ENCODE measurements at regions not wholly inside any gene's neighbourhood (a gene's known extent, or its start where the extent isn't known, plus 50 kb on each side); places are given as distances from the start of the nearest gene placed in this dataset.

DNA sequence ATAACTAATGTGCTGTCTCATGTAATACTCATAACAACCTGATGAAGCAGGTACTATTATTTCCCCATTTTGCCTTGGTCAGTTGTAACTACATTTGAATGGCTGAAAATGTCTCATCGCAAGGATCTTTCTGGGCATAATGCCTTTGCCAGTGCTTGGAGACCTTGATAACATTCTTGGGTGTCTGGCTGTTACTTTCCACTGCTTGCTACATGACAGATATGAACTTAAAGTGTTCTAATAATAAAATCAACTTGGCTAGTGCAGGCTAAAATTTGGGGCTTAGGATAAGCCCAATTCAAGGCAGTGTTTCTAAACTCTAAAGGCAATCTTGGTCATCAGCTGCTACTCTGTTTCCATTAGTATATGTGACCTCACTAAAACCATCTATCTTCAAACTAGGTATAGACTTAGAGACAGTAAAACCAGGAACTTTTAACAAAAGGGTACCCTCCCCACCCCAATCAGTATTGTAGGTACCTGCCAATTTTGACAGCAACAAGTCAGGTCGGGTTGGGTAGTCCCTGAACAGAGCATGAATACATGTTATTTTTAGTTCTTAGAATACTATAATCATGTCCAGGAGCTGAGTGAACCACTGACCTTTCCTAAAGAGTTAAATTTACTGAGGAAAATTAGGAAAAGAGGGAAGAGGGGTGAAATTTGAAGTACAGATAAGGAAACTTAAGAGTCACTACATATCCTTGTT lies 68.2 kb upstream of the AHR start:
- Histone ChIP-seq H2AFZ (no peak overlapping the region), H3K4me2 (ENCODE audit: unreplicated experiment) (no peak overlapping the region), H4K20me1 (ENCODE audit: insufficient read depth) (no peaks in the 10 kb centered on the region), H3K9ac (no peak overlapping the region), H3K36me3 (ENCODE audit: low read depth) (no peaks in the 10 kb centered on the region), H3K9me3 (ENCODE audit: low read depth) (no peaks in the 10 kb centered on the region), H3K4me3 (no peak overlapping the region), H3K79me2 (ENCODE audit: insufficient read depth) (no peaks in the 10 kb centered on the region), H3F3A (ENCODE audit: insufficient read depth) (peaks cover 7% of the 10 kb centered on the region), H3K9me2 (ENCODE audit: insufficient read depth) (no peaks in the 10 kb centered on the region), H3K4me1 (ENCODE audit: insufficient read depth) (peaks cover 17% of the 10 kb centered on the region), H3K27ac (no peak overlapping the region), H3K27me3 (replicated peaks; ENCODE audit: insufficient read depth) (no peaks in the 10 kb centered on the region)
- WGBS, 2 experiments (ENCODE audit: low coverage in 1 of 2, low lambda C conversion rate in 2 of 2, missing lambda C conversion rate in 2 of 2): 80 to 81% methylated on average over 2 of the region's 2 CpGs
- no peak for DNase-seq
- in situ Hi-C loops (cut with MboI): no loop called here
- no peak for TF ChIP-seq EZH2 (IDR thresholded peaks at IDR 0.05; ENCODE audit: insufficient read depth, poor library complexity, severe bottlenecking)
- no peak for TF ChIP-seq EZH2phosphoT487 (IDR thresholded peaks at IDR 0.05; ENCODE audit: insufficient read depth, low read depth)

DNA sequence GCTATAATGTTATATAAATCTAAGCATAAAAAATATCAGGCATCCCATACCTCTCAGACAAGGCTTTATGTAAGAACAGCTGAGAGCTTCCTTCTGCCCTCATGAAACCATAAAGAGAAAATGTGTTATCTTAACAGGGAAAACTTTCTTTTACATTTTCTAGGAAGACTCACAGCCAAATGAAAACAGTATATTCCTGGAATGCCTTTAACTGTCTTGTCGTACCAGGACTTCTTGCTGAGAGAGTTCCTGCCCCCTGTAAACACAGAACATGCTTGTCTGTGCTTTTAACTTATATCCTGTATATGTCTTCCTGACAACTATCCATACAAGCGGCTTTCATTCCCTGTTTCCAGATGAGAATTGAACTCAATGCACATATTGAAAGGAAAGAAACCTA lies 64.8 kb upstream of the AHR start:
- H3K4me1 ChIP-seq (ENCODE audit: insufficient read depth): peaks cover 26% of the 10 kb centered on the region
- H3K4me3 ChIP-seq: no peak overlapping the region
- peak overlapping the region; percentile 87 for H3K27ac ChIP-seq
- peak overlapping the region; percentile 95 for H2AFZ ChIP-seq
- H3K27me3 ChIP-seq (replicated peaks; ENCODE audit: insufficient read depth): no peaks in the 10 kb centered on the region
- no peaks in the 10 kb centered on the region for H3K9me2 ChIP-seq (ENCODE audit: insufficient read depth)
- WGBS, 2 experiments (ENCODE audit: low coverage in 1 of 2, low lambda C conversion rate in 2 of 2, missing lambda C conversion rate in 2 of 2): 94 to 97% methylated on average over 2 of the region's 2 CpGs
- TF ChIP-seq EZH2phosphoT487 (IDR thresholded peaks at IDR 0.05; ENCODE audit: insufficient read depth, low read depth): no peak
- no peak for TF ChIP-seq EZH2 (IDR thresholded peaks at IDR 0.05; ENCODE audit: insufficient read depth, poor library complexity, severe bottlenecking)
- DNase-seq: no peak
- H3K9me3 ChIP-seq (ENCODE audit: low read depth): no peaks in the 10 kb centered on the region
- H4K20me1 ChIP-seq (ENCODE audit: insufficient read depth): no peaks in the 10 kb centered on the region
- in situ Hi-C loops (cut with MboI): no loop called here
- peaks cover 7% of the 10 kb centered on the region for H3F3A ChIP-seq (ENCODE audit: insufficient read depth)
- no peaks in the 10 kb centered on the region for H3K79me2 ChIP-seq (ENCODE audit: insufficient read depth)
- H3K4me2 ChIP-seq (ENCODE audit: unreplicated experiment): no peak overlapping the region
- H3K9ac ChIP-seq: peak overlapping the region; percentile 73
- no peaks in the 10 kb centered on the region for H3K36me3 ChIP-seq (ENCODE audit: low read depth)

DNA sequence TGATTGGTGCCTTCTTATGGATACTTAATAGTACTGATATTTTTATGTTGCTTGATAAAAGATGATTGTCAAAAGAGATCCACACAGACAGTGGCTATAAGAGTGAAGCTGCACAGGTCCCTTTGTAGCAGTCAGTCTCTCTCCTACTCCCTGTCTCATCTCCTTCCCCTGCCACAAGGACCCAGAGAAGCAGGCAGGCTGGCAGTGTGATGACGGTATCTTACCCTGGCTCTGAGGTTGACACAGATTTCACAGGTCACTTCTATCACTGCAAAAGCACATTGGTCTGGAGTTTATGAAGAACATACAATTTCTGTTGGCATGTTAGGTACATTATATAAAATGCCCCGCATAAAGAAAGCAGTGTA lies 64.4 kb upstream of the AHR start:
- no peaks in the 10 kb centered on the region for H3K79me2 ChIP-seq (ENCODE audit: insufficient read depth)
- peaks cover 7% of the 10 kb centered on the region for H3F3A ChIP-seq (ENCODE audit: insufficient read depth)
- peak overlapping the region; percentile 73 for H3K9ac ChIP-seq
- no peaks in the 10 kb centered on the region for H3K9me2 ChIP-seq (ENCODE audit: insufficient read depth)
- no peaks in the 10 kb centered on the region for H4K20me1 ChIP-seq (ENCODE audit: insufficient read depth)
- no peaks in the 10 kb centered on the region for H3K9me3 ChIP-seq (ENCODE audit: low read depth)
- peak overlapping the region; percentile 9; the same call in 1 of the 2 replicates for H3K4me3 ChIP-seq
- peak overlapping the region; percentile 63 for H3K4me2 ChIP-seq (ENCODE audit: unreplicated experiment)
- peak; percentile 29 for DNase-seq
- H3K27ac ChIP-seq: peak overlapping the region; percentile 87
- H2AFZ ChIP-seq: peak overlapping the region; percentile 95
- no peaks in the 10 kb centered on the region for H3K36me3 ChIP-seq (ENCODE audit: low read depth)
- WGBS, 2 experiments (ENCODE audit: low coverage in 1 of 2, low lambda C conversion rate in 2 of 2, missing lambda C conversion rate in 2 of 2): 94 to 96% methylated on average over 2 of the region's 2 CpGs
- peaks cover 27% of the 10 kb centered on the region for H3K4me1 ChIP-seq (ENCODE audit: insufficient read depth)
- in situ Hi-C loops (cut with MboI): no loop called here
- H3K27me3 ChIP-seq (replicated peaks; ENCODE audit: insufficient read depth): no peaks in the 10 kb centered on the region
- TF ChIP-seq EZH2 (IDR thresholded peaks at IDR 0.05; ENCODE audit: insufficient read depth, poor library complexity, severe bottlenecking) (no peak), EZH2phosphoT487 (IDR thresholded peaks at IDR 0.05; ENCODE audit: insufficient read depth, low read depth) (no peak)

- H3K9ac ChIP-seq: peak overlapping the region; percentile 73
- H3K27me3 ChIP-seq (replicated peaks; ENCODE audit: insufficient read depth): no peaks in the 10 kb centered on the region
- no peaks in the 10 kb centered on the region for H3K79me2 ChIP-seq (ENCODE audit: insufficient read depth)
- peak overlapping the region; percentile 63 for H3K4me2 ChIP-seq (ENCODE audit: unreplicated experiment)
- H3K36me3 ChIP-seq (ENCODE audit: low read depth): no peaks in the 10 kb centered on the region
- H3K27ac ChIP-seq: peak overlapping the region; percentile 87
- H3F3A ChIP-seq (ENCODE audit: insufficient read depth): peaks cover 7% of the 10 kb centered on the region
- DNase-seq: peak; percentile 98
- peak overlapping the region; percentile 95 for H2AFZ ChIP-seq
- 6 to 10% methylated on average over 10 of the region's 10 CpGs for whole genome bisulfite sequencing, 2 experiments (ENCODE audit: low coverage in 1 of 2, low lambda C conversion rate in 2 of 2, missing lambda C conversion rate in 2 of 2)
- H4K20me1 ChIP-seq (ENCODE audit: insufficient read depth): no peaks in the 10 kb centered on the region
- in situ Hi-C loops (cut with MboI): no loop called here
- TF ChIP-seq EZH2phosphoT487 (IDR thresholded peaks at IDR 0.05; ENCODE audit: insufficient read depth, low read depth) (no peak), EZH2 (IDR thresholded peaks at IDR 0.05; ENCODE audit: insufficient read depth, poor library complexity, severe bottlenecking) (no peak)
- H3K9me3 ChIP-seq (ENCODE audit: low read depth): no peaks in the 10 kb centered on the region
- H3K9me2 ChIP-seq (ENCODE audit: insufficient read depth): no peaks in the 10 kb centered on the region
- peaks cover 32% of the 10 kb centered on the region for H3K4me1 ChIP-seq (ENCODE audit: insufficient read depth)
- peak overlapping the region; percentile 33 for H3K4me3 ChIP-seq
Measured at GRCh38 chr7:17234398-17235031, 63.9 kb upstream of the AHR start.
